WTC11 (cell line): ENCODE measurements at regions not wholly inside any gene's neighbourhood (a gene's known extent, or its start where the extent isn't known, plus 50 kb on each side); places are given as distances from the start of the nearest gene placed in this dataset.
A peak's percentile ranks its signal among the peaks of the same experiment; 100 is the strongest.

Experiments used
- ATAC-seq: fragments of 200-7000 bp; cut with Tn5 transposase; 2 replicates; pipeline ENCODE4 v1.10.0; 2021; ENCODE audit warnings: mild to moderate bottlenecking, moderate library complexity
- CTCF ChIA-PET: fragments of 300-600 bp; sonication (Branson Sonifier 250); formaldehyde crosslinking; loops from one replicate; lab custom pipeline; 2021; ENCODE audit warnings: antibody characterized with exemption; lab: Charles Lee
- POLR2A ChIA-PET: fragments of 350-600 bp; sonication (Branson Sonifier 250); formaldehyde crosslinking; loops from one replicate; lab custom pipeline; 2021; ENCODE audit warnings: antibody characterized with exemption; lab: Charles Lee
- DNase-seq: peaks from one replicate; pipeline ENCODE4 v3.0.0; 2021; ENCODE audit warnings: low spot score
- H3K27ac Mint-ChIP-seq: 2 replicates; pipeline ENCODE4 v1.8.0; 2021; ENCODE audit warnings: mixed read lengths
- H3K27me3 Mint-ChIP-seq: 2 replicates; pipeline ENCODE4 v1.8.0; 2021; ENCODE audit warnings: low read depth, mild to moderate bottlenecking, moderate library complexity, mixed read lengths
- H3K36me3 Mint-ChIP-seq: 2 replicates; pipeline ENCODE4 v1.8.0; 2021; ENCODE audit warnings: mixed read lengths
- H3K4me1 Mint-ChIP-seq: 2 replicates; pipeline ENCODE4 v1.8.0; 2022; ENCODE audit warnings: mixed read lengths
- H3K4me3 Mint-ChIP-seq: 2 replicates; pipeline ENCODE4 v1.8.0; 2021; ENCODE audit warnings: mild to moderate bottlenecking, moderate library complexity, mixed read lengths
- H3K9me3 Mint-ChIP-seq: 2 replicates; pipeline ENCODE4 v1.8.0; 2021; ENCODE audit warnings: mixed read lengths
- IRF2 ChIP-seq: sonication (generic); formaldehyde crosslinking; IDR thresholded peaks from 2 replicates; pipeline ENCODE4 v1.8.0; 2022; ENCODE audit warnings: low read depth, missing genetic modification reagents, borderline replicate concordance
- NR2C2 ChIP-seq: sonication (generic); formaldehyde crosslinking; IDR thresholded peaks from 2 replicates; pipeline ENCODE4 v1.8.0; 2022; ENCODE audit warnings: mild to moderate bottlenecking, missing genetic modification reagents
- NR3C1 ChIP-seq: sonication (generic); formaldehyde crosslinking; conservative IDR thresholded peaks from 2 replicates; pipeline ENCODE4 v1.8.1; 2023; ENCODE audit warnings: low read depth, mild to moderate bottlenecking, missing genetic modification reagents
- SP1 ChIP-seq: sonication (generic); formaldehyde crosslinking; conservative IDR thresholded peaks from 2 replicates; pipeline ENCODE4 v1.8.1; 2022; ENCODE audit warnings: missing genetic modification reagents
- TEAD4 ChIP-seq: sonication (generic); formaldehyde crosslinking; IDR thresholded peaks from 2 replicates; pipeline ENCODE4 v1.8.0; 2022; ENCODE audit warnings: mild to moderate bottlenecking, missing genetic modification reagents
- TP53 ChIP-seq: sonication (generic); formaldehyde crosslinking; IDR thresholded peaks from 2 replicates; pipeline ENCODE4 v1.8.1; 2023; ENCODE audit warnings: mild to moderate bottlenecking, missing genetic modification reagents
- ZNF121 ChIP-seq: sonication (generic); formaldehyde crosslinking; IDR thresholded peaks from 2 replicates; pipeline ENCODE4 v1.8.0; 2023; ENCODE audit warnings: missing genetic modification reagents
- ZNF423 ChIP-seq: fragments of 250-450 bp; sonication (Bioruptor Pico); IDR thresholded peaks from 2 replicates; pipeline ENCODE4 v2.1.2; 2022; ENCODE audit warnings: mild to moderate bottlenecking, moderate library complexity
- ZNF671 ChIP-seq: fragments of 250-450 bp; sonication (Bioruptor Pico); IDR thresholded peaks from 2 replicates; pipeline ENCODE4 v1.8.0; 2021; ENCODE audit warnings: mild to moderate bottlenecking
- TF ChIP-seq, protein P1 (sequence below): sonication (generic); formaldehyde crosslinking; IDR thresholded peaks from 2 replicates; pipeline ENCODE4 v1.8.0; 2023; ENCODE audit warnings: mild to moderate bottlenecking, missing genetic modification reagents
- TF ChIP-seq, protein P2 (sequence below): fragments of 250-450 bp; sonication (Bioruptor Pico); IDR thresholded peaks from 2 replicates; pipeline ENCODE4 v1.9.0; 2021; ENCODE audit warnings: moderate library complexity, mild to moderate bottlenecking, inconsistent platforms, borderline replicate concordance
- TF ChIP-seq, protein P3 (sequence below): sonication (generic); formaldehyde crosslinking; IDR thresholded peaks from 2 replicates; pipeline ENCODE4 v1.8.0; 2022; ENCODE audit warnings: missing genetic modification reagents
- TF ChIP-seq, protein P4 (sequence below): sonication (generic); formaldehyde crosslinking; IDR thresholded peaks from 2 replicates; pipeline ENCODE4 v1.8.1; 2022; ENCODE audit warnings: mild to moderate bottlenecking, missing genetic modification reagents, moderate library complexity, borderline replicate concordance
- TF ChIP-seq, protein P5 (sequence below): sonication (generic); formaldehyde crosslinking; IDR thresholded peaks from 2 replicates; pipeline ENCODE4 v1.8.0; 2023; ENCODE audit warnings: missing genetic modification reagents, mild to moderate bottlenecking, borderline replicate concordance

DNA sequence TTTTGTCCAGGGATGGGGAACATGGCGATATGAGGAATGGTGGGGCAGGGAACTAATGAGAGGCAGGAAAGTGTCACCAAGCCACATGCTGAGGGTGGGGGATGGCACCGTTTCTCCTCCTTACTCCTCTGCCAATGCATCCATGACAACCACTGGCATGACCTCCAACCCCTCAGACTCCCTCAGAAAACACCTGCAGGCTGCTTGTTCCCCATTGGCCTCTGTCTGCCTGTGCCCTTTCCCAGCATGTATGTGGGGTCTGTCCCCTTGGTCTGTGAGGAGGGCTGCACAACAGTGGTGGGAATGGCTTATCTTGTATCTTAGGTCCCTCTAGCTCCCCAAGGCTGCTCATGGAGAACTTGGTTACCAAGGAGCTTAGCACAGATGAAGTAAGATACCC is 137.2 kb upstream of the NGF start (continued):
- TF ChIP-seq, protein P1, sequence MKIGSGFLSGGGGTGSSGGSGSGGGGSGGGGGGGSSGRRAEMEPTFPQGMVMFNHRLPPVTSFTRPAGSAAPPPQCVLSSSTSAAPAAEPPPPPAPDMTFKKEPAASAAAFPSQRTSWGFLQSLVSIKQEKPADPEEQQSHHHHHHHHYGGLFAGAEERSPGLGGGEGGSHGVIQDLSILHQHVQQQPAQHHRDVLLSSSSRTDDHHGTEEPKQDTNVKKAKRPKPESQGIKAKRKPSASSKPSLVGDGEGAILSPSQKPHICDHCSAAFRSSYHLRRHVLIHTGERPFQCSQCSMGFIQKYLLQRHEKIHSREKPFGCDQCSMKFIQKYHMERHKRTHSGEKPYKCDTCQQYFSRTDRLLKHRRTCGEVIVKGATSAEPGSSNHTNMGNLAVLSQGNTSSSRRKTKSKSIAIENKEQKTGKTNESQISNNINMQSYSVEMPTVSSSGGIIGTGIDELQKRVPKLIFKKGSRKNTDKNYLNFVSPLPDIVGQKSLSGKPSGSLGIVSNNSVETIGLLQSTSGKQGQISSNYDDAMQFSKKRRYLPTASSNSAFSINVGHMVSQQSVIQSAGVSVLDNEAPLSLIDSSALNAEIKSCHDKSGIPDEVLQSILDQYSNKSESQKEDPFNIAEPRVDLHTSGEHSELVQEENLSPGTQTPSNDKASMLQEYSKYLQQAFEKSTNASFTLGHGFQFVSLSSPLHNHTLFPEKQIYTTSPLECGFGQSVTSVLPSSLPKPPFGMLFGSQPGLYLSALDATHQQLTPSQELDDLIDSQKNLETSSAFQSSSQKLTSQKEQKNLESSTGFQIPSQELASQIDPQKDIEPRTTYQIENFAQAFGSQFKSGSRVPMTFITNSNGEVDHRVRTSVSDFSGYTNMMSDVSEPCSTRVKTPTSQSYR (CRISPR knock-in tag): no peak
- TF ChIP-seq, all 79 proteins: peak for 0

DNA sequence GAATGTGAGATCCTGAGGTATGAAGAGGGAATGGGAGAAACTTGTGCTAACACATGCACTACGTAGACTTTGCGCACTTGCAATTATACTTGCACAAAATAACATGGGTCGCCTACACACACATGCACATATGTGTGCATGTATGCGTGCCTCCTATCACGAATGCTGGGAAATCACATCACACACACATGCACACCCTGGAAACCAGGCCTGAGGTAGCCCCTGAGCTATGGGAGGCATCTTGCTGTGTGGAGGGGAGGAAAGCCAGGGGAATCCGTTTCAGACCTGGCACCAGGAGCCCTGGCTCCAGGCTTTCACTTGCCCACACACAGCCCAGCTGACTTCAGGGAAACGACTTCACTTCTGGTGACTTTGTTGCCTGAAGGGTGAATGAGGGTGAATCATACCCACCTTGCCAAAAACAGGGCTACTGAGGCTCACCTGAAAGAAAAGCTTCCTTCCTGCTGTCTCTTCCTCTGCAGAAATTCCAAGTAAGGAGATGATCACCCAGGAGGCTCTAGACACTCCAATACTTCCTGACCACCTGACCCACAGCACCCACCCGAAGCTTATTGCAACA is 136.0 kb upstream of the NGF start:
- peaks cover 3% of the 10 kb centered on the region; the same call in 1 of the 2 replicates for H3K4me1 Mint-ChIP-seq
- ChIA-PET POLR2A (no interaction called here), CTCF (interaction anchor here (0.9 to 1.1 kb wide), 2 partner anchors 233 to 771 kb away, joined by 4 to 5 read pairs; no protein-coding TSS in a partner anchor)
- ATAC-seq (no peak), DNase-seq (no peak)
- H3K27ac Mint-ChIP-seq: no peak overlapping the region
- H3K36me3 Mint-ChIP-seq: no peaks in the 10 kb centered on the region
- no peak overlapping the region for H3K4me3 Mint-ChIP-seq
- TF ChIP-seq, protein P2, sequence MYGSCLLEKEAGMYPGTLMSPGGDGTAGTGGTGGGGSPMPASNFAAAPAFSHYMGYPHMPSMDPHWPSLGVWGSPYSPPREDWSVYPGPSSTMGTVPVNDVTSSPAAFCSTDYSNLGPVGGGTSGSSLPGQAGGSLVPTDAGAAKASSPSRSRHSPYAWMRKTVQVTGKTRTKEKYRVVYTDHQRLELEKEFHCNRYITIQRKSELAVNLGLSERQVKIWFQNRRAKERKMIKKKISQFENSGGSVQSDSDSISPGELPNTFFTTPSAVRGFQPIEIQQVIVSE (CRISPR knock-in tag): no peak
- no peak for TF ChIP-seq TP53 (CRISPR knock-in tag)
- TF ChIP-seq, protein P3, sequence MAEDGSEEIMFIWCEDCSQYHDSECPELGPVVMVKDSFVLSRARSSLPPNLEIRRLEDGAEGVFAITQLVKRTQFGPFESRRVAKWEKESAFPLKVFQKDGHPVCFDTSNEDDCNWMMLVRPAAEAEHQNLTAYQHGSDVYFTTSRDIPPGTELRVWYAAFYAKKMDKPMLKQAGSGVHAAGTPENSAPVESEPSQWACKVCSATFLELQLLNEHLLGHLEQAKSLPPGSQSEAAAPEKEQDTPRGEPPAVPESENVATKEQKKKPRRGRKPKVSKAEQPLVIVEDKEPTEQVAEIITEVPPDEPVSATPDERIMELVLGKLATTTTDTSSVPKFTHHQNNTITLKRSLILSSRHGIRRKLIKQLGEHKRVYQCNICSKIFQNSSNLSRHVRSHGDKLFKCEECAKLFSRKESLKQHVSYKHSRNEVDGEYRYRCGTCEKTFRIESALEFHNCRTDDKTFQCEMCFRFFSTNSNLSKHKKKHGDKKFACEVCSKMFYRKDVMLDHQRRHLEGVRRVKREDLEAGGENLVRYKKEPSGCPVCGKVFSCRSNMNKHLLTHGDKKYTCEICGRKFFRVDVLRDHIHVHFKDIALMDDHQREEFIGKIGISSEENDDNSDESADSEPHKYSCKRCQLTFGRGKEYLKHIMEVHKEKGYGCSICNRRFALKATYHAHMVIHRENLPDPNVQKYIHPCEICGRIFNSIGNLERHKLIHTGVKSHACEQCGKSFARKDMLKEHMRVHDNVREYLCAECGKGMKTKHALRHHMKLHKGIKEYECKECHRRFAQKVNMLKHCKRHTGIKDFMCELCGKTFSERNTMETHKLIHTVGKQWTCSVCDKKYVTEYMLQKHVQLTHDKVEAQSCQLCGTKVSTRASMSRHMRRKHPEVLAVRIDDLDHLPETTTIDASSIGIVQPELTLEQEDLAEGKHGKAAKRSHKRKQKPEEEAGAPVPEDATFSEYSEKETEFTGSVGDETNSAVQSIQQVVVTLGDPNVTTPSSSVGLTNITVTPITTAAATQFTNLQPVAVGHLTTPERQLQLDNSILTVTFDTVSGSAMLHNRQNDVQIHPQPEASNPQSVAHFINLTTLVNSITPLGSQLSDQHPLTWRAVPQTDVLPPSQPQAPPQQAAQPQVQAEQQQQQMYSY (CRISPR knock-in tag): peak; percentile 51; the same call in 1 of the 2 replicates
- H3K9me3 Mint-ChIP-seq: no peaks in the 10 kb centered on the region
- no peaks in the 10 kb centered on the region for H3K27me3 Mint-ChIP-seq

DNA sequence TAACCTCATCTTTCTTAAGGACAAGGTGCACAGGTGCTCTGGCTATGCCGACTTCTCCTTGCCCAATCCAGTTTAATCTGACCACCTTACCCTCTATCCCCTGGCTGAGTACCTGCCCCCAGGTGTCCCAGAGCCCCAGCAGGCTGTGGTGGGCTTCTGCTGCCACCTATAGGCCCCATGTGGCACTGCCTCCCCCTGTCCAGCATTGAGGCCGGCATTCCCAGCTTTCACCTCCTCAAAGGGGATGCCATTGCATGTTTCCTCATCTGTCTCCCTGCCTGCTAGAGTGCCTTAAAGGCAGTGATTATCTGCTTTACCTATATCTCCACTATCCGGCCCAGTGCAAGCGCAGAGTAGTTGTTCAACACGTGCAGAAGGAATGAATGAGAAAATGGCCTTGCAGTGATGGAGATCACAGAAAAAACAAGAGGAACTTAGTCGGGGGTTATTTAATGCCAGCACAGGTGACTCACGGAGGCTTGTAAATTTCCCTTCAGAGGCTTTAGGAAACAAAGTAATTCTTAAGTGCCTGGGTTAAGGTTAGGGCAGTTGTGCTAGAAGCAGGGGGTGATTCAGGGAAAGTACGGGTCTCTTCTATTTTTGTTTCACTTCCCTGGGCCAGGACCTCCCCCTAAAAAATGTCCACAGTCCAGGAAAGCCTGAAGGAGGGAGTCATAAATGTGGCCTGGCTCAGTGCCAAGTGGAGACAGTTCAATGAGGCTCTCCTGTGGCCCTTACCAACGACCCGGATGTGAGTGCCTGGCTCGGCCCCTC is 131.8 kb upstream of the NGF start:
- H3K9me3 Mint-ChIP-seq: no peaks in the 10 kb centered on the region
- ATAC-seq (peak; percentile 96), DNase-seq (peak; percentile 88)
- H3K27me3 Mint-ChIP-seq: no peaks in the 10 kb centered on the region
- no peak overlapping the region for H3K4me3 Mint-ChIP-seq
- H3K36me3 Mint-ChIP-seq: no peaks in the 10 kb centered on the region
- H3K27ac Mint-ChIP-seq: no peak overlapping the region; the same call in 1 of the 2 replicates
- ChIA-PET POLR2A (interaction anchor here (0.7 kb wide), 1 partner anchor 331 kb away, joined by 6 read pairs; no protein-coding TSS in a partner anchor), CTCF (interaction anchor here (0.5 to 3.1 kb wide), 26 partner anchors 9 to 428 kb away, joined by 3 to 36 read pairs (median 4); partner anchors contain the start of gene NGF)
- peaks cover 3% of the 10 kb centered on the region; the same call in 1 of the 2 replicates for H3K4me1 Mint-ChIP-seq
- TF ChIP-seq, protein P4, sequence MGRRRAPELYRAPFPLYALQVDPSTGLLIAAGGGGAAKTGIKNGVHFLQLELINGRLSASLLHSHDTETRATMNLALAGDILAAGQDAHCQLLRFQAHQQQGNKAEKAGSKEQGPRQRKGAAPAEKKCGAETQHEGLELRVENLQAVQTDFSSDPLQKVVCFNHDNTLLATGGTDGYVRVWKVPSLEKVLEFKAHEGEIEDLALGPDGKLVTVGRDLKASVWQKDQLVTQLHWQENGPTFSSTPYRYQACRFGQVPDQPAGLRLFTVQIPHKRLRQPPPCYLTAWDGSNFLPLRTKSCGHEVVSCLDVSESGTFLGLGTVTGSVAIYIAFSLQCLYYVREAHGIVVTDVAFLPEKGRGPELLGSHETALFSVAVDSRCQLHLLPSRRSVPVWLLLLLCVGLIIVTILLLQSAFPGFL (CRISPR knock-in tag): no peak
- peak; percentile 26; the same call in 1 of the 2 replicates for TF ChIP-seq SP1 (CRISPR knock-in tag)
- no peak for TF ChIP-seq IRF2 (CRISPR knock-in tag)
- TF ChIP-seq ZNF423 (CRISPR knock-in tag): no peak
- TF ChIP-seq ZNF671: no peak
- TF ChIP-seq NR3C1 (CRISPR knock-in tag): no peak
- TF ChIP-seq, protein P1 (CRISPR knock-in tag): no peak
- no peak for TF ChIP-seq TEAD4 (CRISPR knock-in tag)
- TF ChIP-seq ZNF121 (CRISPR knock-in tag): no peak
- TF ChIP-seq, protein P5, sequence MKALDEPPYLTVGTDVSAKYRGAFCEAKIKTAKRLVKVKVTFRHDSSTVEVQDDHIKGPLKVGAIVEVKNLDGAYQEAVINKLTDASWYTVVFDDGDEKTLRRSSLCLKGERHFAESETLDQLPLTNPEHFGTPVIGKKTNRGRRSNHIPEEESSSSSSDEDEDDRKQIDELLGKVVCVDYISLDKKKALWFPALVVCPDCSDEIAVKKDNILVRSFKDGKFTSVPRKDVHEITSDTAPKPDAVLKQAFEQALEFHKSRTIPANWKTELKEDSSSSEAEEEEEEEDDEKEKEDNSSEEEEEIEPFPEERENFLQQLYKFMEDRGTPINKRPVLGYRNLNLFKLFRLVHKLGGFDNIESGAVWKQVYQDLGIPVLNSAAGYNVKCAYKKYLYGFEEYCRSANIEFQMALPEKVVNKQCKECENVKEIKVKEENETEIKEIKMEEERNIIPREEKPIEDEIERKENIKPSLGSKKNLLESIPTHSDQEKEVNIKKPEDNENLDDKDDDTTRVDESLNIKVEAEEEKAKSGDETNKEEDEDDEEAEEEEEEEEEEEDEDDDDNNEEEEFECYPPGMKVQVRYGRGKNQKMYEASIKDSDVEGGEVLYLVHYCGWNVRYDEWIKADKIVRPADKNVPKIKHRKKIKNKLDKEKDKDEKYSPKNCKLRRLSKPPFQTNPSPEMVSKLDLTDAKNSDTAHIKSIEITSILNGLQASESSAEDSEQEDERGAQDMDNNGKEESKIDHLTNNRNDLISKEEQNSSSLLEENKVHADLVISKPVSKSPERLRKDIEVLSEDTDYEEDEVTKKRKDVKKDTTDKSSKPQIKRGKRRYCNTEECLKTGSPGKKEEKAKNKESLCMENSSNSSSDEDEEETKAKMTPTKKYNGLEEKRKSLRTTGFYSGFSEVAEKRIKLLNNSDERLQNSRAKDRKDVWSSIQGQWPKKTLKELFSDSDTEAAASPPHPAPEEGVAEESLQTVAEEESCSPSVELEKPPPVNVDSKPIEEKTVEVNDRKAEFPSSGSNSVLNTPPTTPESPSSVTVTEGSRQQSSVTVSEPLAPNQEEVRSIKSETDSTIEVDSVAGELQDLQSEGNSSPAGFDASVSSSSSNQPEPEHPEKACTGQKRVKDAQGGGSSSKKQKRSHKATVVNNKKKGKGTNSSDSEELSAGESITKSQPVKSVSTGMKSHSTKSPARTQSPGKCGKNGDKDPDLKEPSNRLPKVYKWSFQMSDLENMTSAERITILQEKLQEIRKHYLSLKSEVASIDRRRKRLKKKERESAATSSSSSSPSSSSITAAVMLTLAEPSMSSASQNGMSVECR: no peak
- TF ChIP-seq NR2C2 (CRISPR knock-in tag): no peak
